DOHH2 (cell line): ENCODE measurements at regions not wholly inside any gene's neighbourhood (a gene's known extent, or its start where the extent isn't known, plus 50 kb on each side); places are given as distances from the start of the nearest gene placed in this dataset.

Experiments used
- EZH2phosphoT487 ChIP-seq: fragments of 200-600 bp; sonication (generic); IDR thresholded peaks from 2 replicates; pipeline ENCODE4 v1.6.1; 2017; ENCODE audit warnings: borderline replicate concordance, mild to moderate bottlenecking, antibody characterized with exemption, low read length, moderate library complexity, mixed read lengths
- TF ChIP-seq, protein P1 (sequence below): fragments of 200-600 bp; sonication (generic); IDR thresholded peaks from one replicate; pipeline ENCODE4 v1.5.1; 2014; ENCODE audit warnings: antibody characterized with exemption, mild to moderate bottlenecking, low read depth, low read length; ENCODE audit not compliant: poor library complexity, severe bottlenecking

DNA sequence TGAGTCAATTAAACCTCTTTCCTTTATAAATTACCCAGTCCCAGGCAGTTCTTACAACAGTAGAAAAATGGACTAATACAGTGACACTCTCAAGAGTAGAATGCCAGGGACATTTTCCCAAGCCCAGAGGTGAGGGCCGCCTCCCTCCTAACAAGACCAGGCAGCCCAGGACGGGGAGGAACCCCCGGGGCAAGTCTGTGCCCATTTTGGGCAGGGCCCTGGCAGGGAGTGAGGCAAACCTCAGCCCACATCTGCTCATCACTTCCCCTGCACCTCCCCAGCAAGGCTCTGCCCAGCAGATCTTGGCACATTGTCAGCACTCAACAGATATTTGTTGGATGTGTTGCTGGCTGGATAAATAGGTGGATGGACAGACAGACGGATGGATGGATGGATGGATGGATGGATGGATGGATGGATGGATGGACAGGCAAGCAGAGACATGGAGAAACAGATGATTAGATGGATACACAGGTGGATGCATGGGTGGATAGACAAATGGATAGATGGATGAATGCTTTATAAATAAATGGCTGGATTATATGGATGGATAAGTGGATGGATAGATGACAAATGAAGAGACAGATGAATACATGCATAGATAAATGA, 271.3 kb downstream of the PARN start:
- TF ChIP-seq, protein P1, sequence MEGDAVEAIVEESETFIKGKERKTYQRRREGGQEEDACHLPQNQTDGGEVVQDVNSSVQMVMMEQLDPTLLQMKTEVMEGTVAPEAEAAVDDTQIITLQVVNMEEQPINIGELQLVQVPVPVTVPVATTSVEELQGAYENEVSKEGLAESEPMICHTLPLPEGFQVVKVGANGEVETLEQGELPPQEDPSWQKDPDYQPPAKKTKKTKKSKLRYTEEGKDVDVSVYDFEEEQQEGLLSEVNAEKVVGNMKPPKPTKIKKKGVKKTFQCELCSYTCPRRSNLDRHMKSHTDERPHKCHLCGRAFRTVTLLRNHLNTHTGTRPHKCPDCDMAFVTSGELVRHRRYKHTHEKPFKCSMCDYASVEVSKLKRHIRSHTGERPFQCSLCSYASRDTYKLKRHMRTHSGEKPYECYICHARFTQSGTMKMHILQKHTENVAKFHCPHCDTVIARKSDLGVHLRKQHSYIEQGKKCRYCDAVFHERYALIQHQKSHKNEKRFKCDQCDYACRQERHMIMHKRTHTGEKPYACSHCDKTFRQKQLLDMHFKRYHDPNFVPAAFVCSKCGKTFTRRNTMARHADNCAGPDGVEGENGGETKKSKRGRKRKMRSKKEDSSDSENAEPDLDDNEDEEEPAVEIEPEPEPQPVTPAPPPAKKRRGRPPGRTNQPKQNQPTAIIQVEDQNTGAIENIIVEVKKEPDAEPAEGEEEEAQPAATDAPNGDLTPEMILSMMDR = no peak
- TF ChIP-seq EZH2phosphoT487 = no peak
